Fibroblast of lung (primary cell): ENCODE measurements at regions not wholly inside any gene's neighbourhood (a gene's known extent, or its start where the extent isn't known, plus 50 kb on each side); places are given as distances from the start of the nearest gene placed in this dataset.

Experiments used
- CTCF ChIP-seq, 2 donors: IDR thresholded peaks in 1 of 2; conservative IDR thresholded peaks in 1 of 2; 1 replicate in 1 of 2; 2 replicates in 1 of 2; pipeline ENCODE4 v1.5.1; 2011 to 2012; ENCODE audit warnings: low read length in 2 of 2, control low read depth in 1 of 2, inconsistent platforms in 1 of 2, low read depth in 1 of 2, mild to moderate bottlenecking in 1 of 2
- EZH2 ChIP-seq: IDR thresholded peaks from 2 replicates; pipeline ENCODE4 v1.5.1; 2012; ENCODE audit warnings: low read length, control low read depth, mild to moderate bottlenecking; ENCODE audit errors: missing control alignments

- no peak for TF ChIP-seq CTCF (conservative IDR thresholded peaks at IDR 0.05 in 1 of 2, IDR thresholded peaks at IDR 0.05 in 1 of 2; ENCODE audit: low read depth in 1 of 2, low read length in 2 of 2)
- TF ChIP-seq EZH2: no peak
These were observed 177.3 kb upstream of the NT5E start for GRCh38 chr6:85272592-85272991.
